ENCODE measurements at regions not wholly inside any gene's neighbourhood (a gene's known extent, or its start where the extent isn't known, plus 50 kb on each side); places are given as distances from the start of the nearest gene placed in this dataset.

GRCh38 chr20:61037498-61037897 lies 214.6 kb upstream of the CDH4 start:
- TF ChIP-seq CTCF (IDR thresholded peaks at IDR 0.05) (no peak), FOXJ3 (CRISPR knock-in tag; IDR thresholded peaks at IDR 0.05) (no peak), YY1 (IDR thresholded peaks at IDR 0.05; ENCODE audit: low read depth) (no peak)

Measured in SK-N-SH (cell line).